Activated CD4-positive, alpha-beta T cell treated with anti-CD3 and anti-CD28 coated beads for 36 hours (primary cell): ENCODE measurements at regions not wholly inside any gene's neighbourhood (a gene's known extent, or its start where the extent isn't known, plus 50 kb on each side); places are given as distances from the start of the nearest gene placed in this dataset.

ENCODE experiments used
- ATAC-seq: fragments of 200-7000 bp; cut with Tn5 transposase; one replicate; pipeline ENCODE4 v1.10.0; 2021; ENCODE audit warnings: mild to moderate bottlenecking, moderate library complexity
- CTCF ChIA-PET: fragments of 350-600 bp; sonication (Branson Sonifier 250); formaldehyde crosslinking; loops from one replicate; lab custom pipeline; 2021; ENCODE audit warnings: antibody characterized with exemption; lab: Charles Lee
- POLR2A ChIA-PET: fragments of 350-600 bp; sonication (Branson Sonifier 250); formaldehyde crosslinking; loops from one replicate; lab custom pipeline; 2021; ENCODE audit warnings: antibody characterized with exemption, inconsistent platforms; lab: Charles Lee
- DNase-seq: peaks from one replicate; pipeline ENCODE4 v3.0.0-alpha.2; 2020
- H3K27ac Mint-ChIP-seq: one replicate; pipeline ENCODE4 v1.8.0; 2021; ENCODE audit warnings: mixed read lengths
- H3K27me3 Mint-ChIP-seq: one replicate; pipeline ENCODE4 v1.8.0; 2021; ENCODE audit warnings: mixed read lengths
- H3K36me3 Mint-ChIP-seq: one replicate; pipeline ENCODE4 v1.8.0; 2021; ENCODE audit warnings: low read depth, mixed read lengths
- H3K4me1 Mint-ChIP-seq: one replicate; pipeline ENCODE4 v1.8.0; 2021; ENCODE audit warnings: mixed read lengths
- H3K4me3 Mint-ChIP-seq: one replicate; pipeline ENCODE4 v1.8.0; 2021; ENCODE audit warnings: mild to moderate bottlenecking, moderate library complexity, mixed read lengths
- H3K9me3 Mint-ChIP-seq: one replicate; pipeline ENCODE4 v1.8.0; 2021; ENCODE audit warnings: low read depth, mixed read lengths
- intact Hi-C, 2 experiments: fragments of 100-400 bp; cut with DNase I in 1 of 2; cut with micrococcal nuclease in 1 of 2; formaldehyde crosslinking; loops; one replicate each; pipeline versions ENCODE4 v1.14.2 to v1.15.1; 2022 to 2024; cut with DNase I, micrococcal nuclease

DNA sequence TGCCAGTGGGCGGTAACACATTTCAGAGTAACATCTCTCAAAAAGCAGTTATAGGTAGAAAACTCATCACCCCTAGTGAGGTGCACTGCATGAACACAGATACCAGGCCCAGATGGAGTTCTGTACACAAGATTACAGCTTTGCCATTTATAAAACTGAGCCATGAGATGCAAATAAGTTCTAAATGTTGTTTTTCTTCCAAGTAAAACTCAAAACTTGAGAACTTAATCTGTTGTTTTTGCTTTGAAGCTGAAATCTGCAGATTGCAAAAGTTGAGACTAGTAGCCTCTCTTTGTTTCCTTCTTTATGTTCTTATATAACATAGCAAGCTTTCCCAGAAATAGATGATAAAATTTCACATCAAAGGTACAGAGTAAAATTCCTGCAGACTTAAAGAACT, 434.1 kb downstream of the PLK2 start:
- no peaks in the 10 kb centered on the region for H3K9me3 Mint-ChIP-seq
- no peak overlapping the region for H3K27ac Mint-ChIP-seq
- H3K4me3 Mint-ChIP-seq: no peak overlapping the region

DNA sequence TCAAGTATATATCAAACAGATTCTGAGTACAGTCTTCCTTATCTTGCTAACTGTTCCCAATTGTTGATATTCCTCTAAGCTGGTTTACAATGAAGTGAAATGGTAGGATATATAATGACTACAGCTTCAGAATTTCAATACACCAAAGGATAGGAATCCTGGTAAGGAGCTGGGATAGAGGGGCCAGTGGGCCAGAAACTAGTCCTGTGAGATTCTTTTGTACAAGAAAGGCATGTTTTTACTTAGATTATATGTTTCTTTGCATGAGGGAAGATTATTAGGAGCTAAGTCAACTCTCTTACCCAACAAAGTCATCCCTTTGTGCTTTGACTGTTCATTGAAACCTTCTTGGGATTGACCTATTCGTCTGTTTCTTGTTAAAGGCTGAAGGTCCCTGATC, 435.7 kb downstream of the PLK2 start:
- no peak for ATAC-seq
- Mint-ChIP-seq H3K36me3 (no peaks in the 10 kb centered on the region), H3K27me3 (no peaks in the 10 kb centered on the region), H3K4me3 (no peak overlapping the region), H3K4me1 (no peaks in the 10 kb centered on the region), H3K27ac (no peak overlapping the region), H3K9me3 (no peaks in the 10 kb centered on the region)
- CTCF ChIA-PET: interaction anchor here (1.2 kb wide), 1 partner anchor 245 kb away, joined by 3 read pairs; no protein-coding TSS in a partner anchor
- no peak for DNase-seq
- POLR2A ChIA-PET: no interaction called here
- intact Hi-C loops: no loop called here

More for the DNA sequence above, 434.1 kb downstream of the PLK2 start:
- ChIA-PET CTCF (interaction anchor here (1.2 kb wide), 1 partner anchor 21 kb away, joined by 3 read pairs; no protein-coding TSS in a partner anchor), POLR2A (no interaction called here)
- DNase-seq: no peak
- Mint-ChIP-seq H3K36me3 (no peaks in the 10 kb centered on the region), H3K27me3 (no peaks in the 10 kb centered on the region), H3K4me1 (no peaks in the 10 kb centered on the region)
- intact Hi-C loops: no loop called here
- no peak for ATAC-seq

DNA sequence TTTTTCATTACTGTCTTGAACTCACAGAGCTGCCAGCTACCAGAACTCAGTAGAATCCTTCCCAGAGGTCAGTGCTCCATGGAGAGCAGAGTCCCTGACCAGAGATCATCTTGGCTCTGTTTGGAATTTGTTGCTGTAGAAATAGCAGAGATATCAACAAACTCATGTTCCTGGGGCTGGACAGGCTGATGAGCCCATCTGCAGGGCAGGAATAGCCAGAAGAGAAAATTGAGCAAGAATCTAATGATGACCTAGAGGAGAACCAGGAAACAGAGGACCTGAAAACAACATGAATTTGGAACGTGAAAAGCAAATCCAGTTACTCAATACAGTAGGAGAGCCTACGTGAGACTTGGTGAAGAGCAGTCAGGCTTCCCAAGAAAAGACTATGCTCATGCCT, 437.8 kb downstream of the PLK2 start:
- DNase-seq (no peak), ATAC-seq (no peak)
- Mint-ChIP-seq H3K9me3 (no peaks in the 10 kb centered on the region), H3K27ac (no peak overlapping the region), H3K27me3 (no peaks in the 10 kb centered on the region), H3K4me3 (no peak overlapping the region), H3K36me3 (no peaks in the 10 kb centered on the region), H3K4me1 (no peaks in the 10 kb centered on the region)
- intact Hi-C loops: no loop called here
- ChIA-PET CTCF (no interaction called here), POLR2A (no interaction called here)

DNA sequence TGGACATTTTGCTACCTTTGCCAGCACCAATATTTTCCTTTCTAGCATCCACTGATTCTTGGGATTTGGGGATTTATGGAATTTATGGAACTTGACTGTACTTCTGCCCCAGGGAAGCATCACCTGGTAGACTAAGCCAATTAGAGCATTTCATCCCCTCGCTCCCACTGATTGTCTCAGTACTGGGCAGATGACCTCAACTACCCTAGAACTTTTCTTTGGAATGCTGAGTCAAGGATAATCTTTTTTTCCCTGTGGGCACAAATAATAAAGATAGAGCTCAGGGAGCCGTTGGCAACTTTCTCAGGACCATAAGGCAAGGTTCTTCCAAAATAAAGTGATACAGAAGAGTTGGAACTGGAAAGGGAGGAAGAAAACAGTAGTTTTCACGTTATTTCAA, 438.4 kb downstream of the PLK2 start:
- no peak for DNase-seq
- ATAC-seq: no peak
- no peaks in the 10 kb centered on the region for H3K4me1 Mint-ChIP-seq
- no peaks in the 10 kb centered on the region for H3K9me3 Mint-ChIP-seq
- H3K27me3 Mint-ChIP-seq: no peaks in the 10 kb centered on the region
- intact Hi-C loops: no loop called here
- no peak overlapping the region for H3K4me3 Mint-ChIP-seq
- H3K27ac Mint-ChIP-seq: no peak overlapping the region
- ChIA-PET CTCF (no interaction called here), POLR2A (no interaction called here)
- no peaks in the 10 kb centered on the region for H3K36me3 Mint-ChIP-seq

DNA sequence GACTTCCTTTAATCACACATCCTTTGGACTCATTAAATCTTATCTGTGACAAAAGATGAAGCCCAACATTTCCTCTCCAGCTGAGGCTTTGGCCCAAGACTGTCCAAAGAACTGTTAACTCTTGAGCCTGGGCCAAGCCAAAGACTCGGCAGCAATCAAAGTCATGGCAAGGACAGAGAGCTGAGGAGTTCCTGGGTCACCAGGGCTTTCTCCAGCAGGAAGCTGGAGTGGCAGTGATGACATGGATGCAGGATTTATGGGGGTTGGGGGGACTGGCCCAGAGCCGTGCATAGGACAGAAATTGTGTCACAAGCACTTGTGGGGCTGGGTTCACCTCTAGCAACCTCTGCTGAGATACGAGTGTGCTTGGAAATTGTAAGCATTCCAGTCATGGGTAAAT, 440.3 kb downstream of the PLK2 start:
- H3K27ac Mint-ChIP-seq: no peak overlapping the region
- POLR2A ChIA-PET: no interaction called here
- CTCF ChIA-PET: interaction anchor here (0.7 to 1.1 kb wide), 2 partner anchors 22 to 240 kb away, joined by 3 read pairs; no protein-coding TSS in a partner anchor
- no peaks in the 10 kb centered on the region for H3K27me3 Mint-ChIP-seq
- intact Hi-C loops: no loop called here
- no peak for ATAC-seq
- H3K4me1 Mint-ChIP-seq: no peaks in the 10 kb centered on the region
- no peak overlapping the region for H3K4me3 Mint-ChIP-seq
- H3K9me3 Mint-ChIP-seq: no peaks in the 10 kb centered on the region
- DNase-seq: no peak
- H3K36me3 Mint-ChIP-seq: no peaks in the 10 kb centered on the region

DNA sequence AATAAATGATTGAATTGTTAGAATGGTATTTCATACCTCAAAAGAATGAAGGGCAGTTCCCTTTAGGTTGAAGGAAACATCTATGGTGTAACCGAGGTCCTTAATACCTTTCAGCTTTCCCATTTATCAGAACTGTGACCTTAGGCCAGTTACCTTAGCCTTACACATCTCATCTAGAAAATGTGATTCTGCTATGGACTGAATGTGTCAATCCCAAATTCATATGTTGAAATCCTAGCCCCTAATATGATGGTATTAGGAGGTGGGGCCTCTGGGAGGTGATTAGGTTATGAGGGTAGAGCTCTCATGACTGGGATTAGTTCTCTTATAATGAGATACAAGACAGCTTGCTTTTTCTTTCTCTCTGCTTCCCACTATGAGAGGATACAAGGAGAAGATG, 441.9 kb downstream of the PLK2 start:
- intact Hi-C loops: no loop called here
- no peaks in the 10 kb centered on the region for H3K4me1 Mint-ChIP-seq
- H3K36me3 Mint-ChIP-seq: no peaks in the 10 kb centered on the region
- POLR2A ChIA-PET: no interaction called here
- H3K4me3 Mint-ChIP-seq: no peak overlapping the region
- DNase-seq: no peak
- H3K27me3 Mint-ChIP-seq: no peaks in the 10 kb centered on the region
- no peak for ATAC-seq
- H3K9me3 Mint-ChIP-seq: no peaks in the 10 kb centered on the region
- H3K27ac Mint-ChIP-seq: no peak overlapping the region
- CTCF ChIA-PET: no interaction called here

DNA sequence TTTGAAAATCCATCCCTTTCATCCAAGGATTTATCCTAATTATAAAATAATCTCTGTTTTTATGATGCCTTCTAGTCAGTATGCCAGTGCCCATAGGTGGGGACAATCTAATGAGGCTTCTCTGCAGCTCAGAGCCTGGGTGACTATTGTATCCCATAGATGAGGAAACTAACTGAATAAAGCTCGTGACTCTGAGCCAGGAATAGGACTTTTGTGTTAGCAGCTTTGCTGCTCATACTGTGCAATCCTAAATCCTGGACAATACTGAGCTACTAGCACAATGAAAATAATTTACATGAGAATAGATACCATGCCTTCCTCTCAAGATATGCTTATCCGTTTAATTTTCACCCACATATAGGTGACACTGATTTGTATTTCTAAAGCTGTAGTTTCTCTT, 443.0 kb downstream of the PLK2 start:
- no peaks in the 10 kb centered on the region for H3K4me1 Mint-ChIP-seq
- ATAC-seq (no peak), DNase-seq (no peak)
- H3K4me3 Mint-ChIP-seq: no peak overlapping the region
- no peak overlapping the region for H3K27ac Mint-ChIP-seq
- CTCF ChIA-PET: no interaction called here
- intact Hi-C loops: no loop called here
- no peaks in the 10 kb centered on the region for H3K9me3 Mint-ChIP-seq
- H3K27me3 Mint-ChIP-seq: no peaks in the 10 kb centered on the region
- POLR2A ChIA-PET: interaction anchor here (0.6 kb wide), 1 partner anchor 575 kb away, joined by 3 read pairs; no protein-coding TSS in a partner anchor
- no peaks in the 10 kb centered on the region for H3K36me3 Mint-ChIP-seq

DNA sequence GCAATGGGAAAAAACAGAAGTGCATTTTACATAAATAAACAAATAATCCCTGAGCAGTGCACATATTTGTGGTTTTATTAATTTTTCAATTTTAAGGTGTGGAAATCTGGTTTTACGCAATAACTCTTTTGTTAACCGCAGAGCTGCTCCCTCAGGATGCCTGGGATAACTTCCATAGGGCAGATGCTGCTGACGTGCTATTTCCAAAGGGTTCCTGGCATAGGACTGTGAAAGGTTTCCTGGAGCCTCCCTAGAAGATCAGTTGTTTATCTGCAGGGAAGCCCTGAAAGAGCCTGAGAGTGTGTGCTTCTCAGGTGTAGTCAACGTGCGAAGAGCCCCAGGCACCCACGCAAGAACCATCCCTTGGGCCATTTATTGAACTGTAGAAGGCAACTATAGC, 443.5 kb downstream of the PLK2 start:
- Mint-ChIP-seq H3K27ac (no peak overlapping the region), H3K9me3 (no peaks in the 10 kb centered on the region), H3K27me3 (no peaks in the 10 kb centered on the region), H3K36me3 (no peaks in the 10 kb centered on the region), H3K4me1 (no peaks in the 10 kb centered on the region), H3K4me3 (no peak overlapping the region)
- ChIA-PET CTCF (no interaction called here), POLR2A (no interaction called here)
- intact Hi-C loops: no loop called here
- no peak for DNase-seq
- ATAC-seq: no peak

DNA sequence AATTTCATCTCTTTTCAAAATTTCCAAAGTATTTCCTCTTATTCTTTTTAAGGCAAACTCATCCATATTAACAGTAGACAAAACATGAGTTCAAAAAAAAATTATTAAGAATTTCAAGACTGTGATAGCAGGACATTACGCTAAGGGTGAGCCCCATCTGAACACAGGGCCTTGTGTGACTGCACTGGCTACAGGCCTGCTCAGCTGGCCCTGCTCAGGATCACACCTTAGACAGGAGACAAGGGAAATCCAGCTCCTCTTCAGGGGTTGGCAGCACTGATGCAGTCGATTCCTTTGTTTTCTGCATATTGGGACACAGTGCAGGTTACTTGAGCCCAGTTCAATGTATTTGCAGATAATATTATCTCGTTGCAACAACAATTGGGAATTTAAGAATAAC, 444.7 kb downstream of the PLK2 start:
- Mint-ChIP-seq H3K27ac (no peak overlapping the region), H3K9me3 (no peaks in the 10 kb centered on the region), H3K27me3 (no peaks in the 10 kb centered on the region), H3K36me3 (no peaks in the 10 kb centered on the region), H3K4me3 (no peak overlapping the region), H3K4me1 (no peaks in the 10 kb centered on the region)
- ChIA-PET CTCF (no interaction called here), POLR2A (no interaction called here)
- DNase-seq: no peak
- no peak for ATAC-seq
- intact Hi-C loops: no loop called here

DNA sequence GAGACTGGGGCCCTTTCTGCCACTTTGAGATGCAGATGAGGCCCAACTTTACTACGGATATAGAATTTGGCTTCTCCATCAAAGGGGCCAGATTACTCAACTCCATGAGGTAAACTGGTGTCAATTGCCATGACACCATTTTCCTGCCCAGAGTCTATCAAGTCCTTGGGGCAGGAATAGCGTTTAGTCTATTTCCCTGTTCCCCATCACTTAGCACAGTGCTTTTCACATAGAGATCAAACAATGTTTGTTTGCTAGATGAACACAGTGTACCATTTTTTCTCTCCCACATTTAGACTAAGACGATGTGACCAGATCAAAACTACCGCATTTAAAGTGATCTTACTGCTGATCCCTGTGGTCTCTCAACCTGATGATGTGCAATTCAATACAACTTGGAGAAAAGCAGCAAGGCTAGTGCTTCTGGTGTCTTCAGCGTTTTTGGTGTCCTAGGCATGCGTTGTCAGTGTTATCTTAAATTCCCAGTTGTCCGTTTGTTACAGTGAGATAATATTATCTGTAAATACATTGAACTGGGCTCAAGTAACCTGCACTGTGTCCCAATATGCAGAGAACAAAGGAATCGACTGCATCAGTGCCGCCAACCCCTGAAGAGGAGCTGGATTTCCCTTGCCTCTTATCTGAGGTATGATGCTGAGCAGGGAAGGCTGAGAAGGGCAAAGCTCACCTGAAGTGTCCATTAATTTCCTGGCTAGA, 446.2 kb downstream of the PLK2 start:
- Mint-ChIP-seq H3K27ac (no peak overlapping the region), H3K4me3 (no peak overlapping the region), H3K27me3 (no peaks in the 10 kb centered on the region), H3K4me1 (no peaks in the 10 kb centered on the region), H3K36me3 (no peaks in the 10 kb centered on the region), H3K9me3 (no peaks in the 10 kb centered on the region)
- intact Hi-C loops: no loop called here
- no peak for ATAC-seq
- CTCF ChIA-PET: no interaction called here
- POLR2A ChIA-PET: no interaction called here
- DNase-seq: no peak

DNA sequence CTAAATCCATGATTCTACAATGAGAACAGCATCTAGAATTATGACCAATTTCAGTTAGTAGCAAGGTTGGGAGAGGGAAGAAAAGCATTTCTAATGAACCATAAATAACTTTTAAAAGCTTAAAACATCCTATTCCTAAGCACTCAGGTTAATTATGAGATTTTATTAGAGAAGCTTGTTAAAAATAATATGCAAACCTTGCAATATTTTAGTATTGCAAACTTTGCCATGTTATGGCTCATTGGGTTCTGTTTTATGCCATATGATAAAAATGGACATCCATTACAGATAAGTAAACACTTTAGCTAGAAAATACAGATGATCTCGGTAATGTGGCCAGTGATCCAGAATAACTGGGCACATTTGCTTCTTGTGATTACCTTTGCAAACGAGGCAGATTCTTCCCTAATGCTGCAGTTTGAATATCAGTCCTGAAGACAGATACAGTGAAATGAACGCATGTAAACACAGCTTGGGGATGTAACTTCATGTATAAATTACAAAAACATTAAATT, 447.0 kb downstream of the PLK2 start:
- Mint-ChIP-seq H3K27me3 (no peaks in the 10 kb centered on the region), H3K36me3 (no peaks in the 10 kb centered on the region), H3K4me1 (no peaks in the 10 kb centered on the region), H3K9me3 (no peaks in the 10 kb centered on the region), H3K27ac (no peak overlapping the region), H3K4me3 (no peak overlapping the region)
- ChIA-PET POLR2A (no interaction called here), CTCF (no interaction called here)
- DNase-seq (no peak), ATAC-seq (no peak)
- intact Hi-C loops: no loop called here

DNA sequence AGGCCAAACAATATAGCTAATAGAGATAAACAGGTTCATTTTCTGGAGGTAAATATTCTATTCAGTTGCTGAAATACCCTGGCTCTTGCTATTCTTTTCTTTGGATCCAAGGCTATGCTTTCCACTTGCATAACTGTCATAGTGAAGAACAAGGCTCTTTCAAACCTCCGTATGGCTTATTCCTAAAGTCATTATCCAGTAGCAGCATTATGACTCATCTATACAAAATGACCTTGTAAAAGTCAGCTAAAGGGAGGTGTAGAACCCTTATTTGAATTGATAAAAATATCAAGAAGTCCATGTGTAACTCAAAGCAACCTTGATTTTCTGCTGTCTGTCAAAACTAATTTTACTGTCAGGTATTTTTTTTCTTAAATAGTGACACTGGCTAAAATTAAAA, 447.8 kb downstream of the PLK2 start:
- no peak for DNase-seq
- intact Hi-C loops: no loop called here
- H3K4me1 Mint-ChIP-seq: no peaks in the 10 kb centered on the region
- H3K4me3 Mint-ChIP-seq: no peak overlapping the region
- no peak for ATAC-seq
- H3K27me3 Mint-ChIP-seq: no peaks in the 10 kb centered on the region
- H3K9me3 Mint-ChIP-seq: no peaks in the 10 kb centered on the region
- no peak overlapping the region for H3K27ac Mint-ChIP-seq
- no peaks in the 10 kb centered on the region for H3K36me3 Mint-ChIP-seq
- ChIA-PET CTCF (no interaction called here), POLR2A (no interaction called here)
